HEK293T (cell line): ENCODE measurements at regions not wholly inside any gene's neighbourhood (a gene's known extent, or its start where the extent isn't known, plus 50 kb on each side); places are given as distances from the start of the nearest gene placed in this dataset.

ENCODE experiments used
- ARNT ChIP-seq: fragments of 450-650 bp; IDR thresholded peaks from 2 replicates; pipeline ENCODE4 v1.6.1; 2017; ENCODE audit warnings: mild to moderate bottlenecking
- BHLHE40 ChIP-seq: fragments of 450-650 bp; IDR thresholded peaks from 2 replicates; pipeline ENCODE4 v1.6.1; 2016; ENCODE audit warnings: mild to moderate bottlenecking, moderate library complexity, borderline replicate concordance
- CTBP1 ChIP-seq: fragments of 450-650 bp; IDR thresholded peaks from 2 replicates; pipeline ENCODE4 v1.6.1; 2016; ENCODE audit warnings: borderline replicate concordance
- FOXA1 ChIP-seq: fragments of 450-650 bp; IDR thresholded peaks from 2 replicates; pipeline ENCODE4 v1.6.1; 2016; ENCODE audit warnings: mild to moderate bottlenecking
- FOXK2 ChIP-seq: fragments of 450-650 bp; IDR thresholded peaks from 2 replicates; pipeline ENCODE4 v1.6.1; 2016; ENCODE audit warnings: mild to moderate bottlenecking
- FOXM1 ChIP-seq: fragments of 450-650 bp; IDR thresholded peaks from 2 replicates; pipeline ENCODE4 v1.6.1; 2017; ENCODE audit warnings: mild to moderate bottlenecking, borderline replicate concordance
- HDGF ChIP-seq: fragments of 450-650 bp; IDR thresholded peaks from 2 replicates; pipeline ENCODE4 v1.6.1; 2017; ENCODE audit warnings: antibody characterized with exemption, borderline replicate concordance
- L3MBTL2 ChIP-seq: fragments of 450-650 bp; conservative IDR thresholded peaks from 2 replicates; pipeline ENCODE4 v1.6.1; 2016; ENCODE audit warnings: mild to moderate bottlenecking
- LEF1 ChIP-seq: fragments of 450-650 bp; IDR thresholded peaks from 2 replicates; pipeline ENCODE4 v1.6.1; 2017; ENCODE audit warnings: mild to moderate bottlenecking, borderline replicate concordance
- NFRKB ChIP-seq: fragments of 450-650 bp; IDR thresholded peaks from 2 replicates; pipeline ENCODE4 v1.6.1; 2016; ENCODE audit warnings: mild to moderate bottlenecking, moderate library complexity
- SP1 ChIP-seq: fragments of 450-650 bp; IDR thresholded peaks from 2 replicates; pipeline ENCODE4 v1.6.1; 2017
- SUZ12 ChIP-seq: fragments of 450-650 bp; IDR thresholded peaks from 2 replicates; pipeline ENCODE4 v1.6.1; 2016; ENCODE audit warnings: mild to moderate bottlenecking
- TARDBP ChIP-seq: fragments of 450-650 bp; IDR thresholded peaks from 2 replicates; pipeline ENCODE4 v1.6.1; 2016
- TF ChIP-seq, protein P1 (sequence below): fragments of 450-650 bp; IDR thresholded peaks from 2 replicates; pipeline ENCODE4 v1.6.1; 2016

DNA sequence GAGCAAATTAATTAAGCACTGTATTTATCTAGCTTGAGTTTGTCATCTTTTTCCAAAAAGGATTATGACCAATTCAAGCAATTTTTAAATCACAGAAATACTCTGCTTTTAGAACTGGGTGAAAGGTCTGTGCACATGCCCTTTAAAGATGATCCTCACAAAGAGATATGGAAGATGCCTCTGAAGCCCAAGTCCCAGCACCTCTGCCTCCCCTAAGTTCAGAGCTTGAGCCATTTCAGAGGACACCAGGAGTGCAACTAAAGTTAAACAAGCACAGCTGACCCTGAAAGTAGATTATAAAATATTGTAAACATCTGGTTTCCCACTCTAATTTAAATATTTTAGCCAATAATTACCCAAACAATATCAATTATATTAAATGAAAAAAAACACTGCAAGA, 139.5 kb upstream of the BEND6 start:
- TF ChIP-seq FOXK2 (no peak), SUZ12 (no peak), SP1 (no peak), TARDBP (no peak), FOXM1 (no peak), BHLHE40 (no peak), HDGF (no peak), FOXA1 (no peak), LEF1 (no peak), L3MBTL2 (no peak), NFRKB (no peak), ARNT (no peak), CTBP1 (no peak)
- TF ChIP-seq, protein P1, sequence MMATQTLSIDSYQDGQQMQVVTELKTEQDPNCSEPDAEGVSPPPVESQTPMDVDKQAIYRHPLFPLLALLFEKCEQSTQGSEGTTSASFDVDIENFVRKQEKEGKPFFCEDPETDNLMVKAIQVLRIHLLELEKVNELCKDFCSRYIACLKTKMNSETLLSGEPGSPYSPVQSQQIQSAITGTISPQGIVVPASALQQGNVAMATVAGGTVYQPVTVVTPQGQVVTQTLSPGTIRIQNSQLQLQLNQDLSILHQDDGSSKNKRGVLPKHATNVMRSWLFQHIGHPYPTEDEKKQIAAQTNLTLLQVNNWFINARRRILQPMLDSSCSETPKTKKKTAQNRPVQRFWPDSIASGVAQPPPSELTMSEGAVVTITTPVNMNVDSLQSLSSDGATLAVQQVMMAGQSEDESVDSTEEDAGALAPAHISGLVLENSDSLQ = no peak
